Upper lobe of left lung (tissue), 4 donors: ENCODE measurements at regions not wholly inside any gene's neighbourhood (a gene's known extent, or its start where the extent isn't known, plus 50 kb on each side); places are given as distances from the start of the nearest gene placed in this dataset.

Experiments used
- EP300 ChIP-seq, 4 donors: sonication (generic); formaldehyde crosslinking; IDR thresholded peaks; one replicate each; pipeline ENCODE4 v1.5.1; 2017; ENCODE audit warnings: antibody characterized with exemption in 4 of 4, control low read depth in 2 of 4
- POLR2A ChIP-seq, 4 donors: fragments of 450-650 bp; IDR thresholded peaks; one replicate each; pipeline ENCODE4 v1.5.1; 2016 to 2017; ENCODE audit warnings: antibody characterized with exemption in 4 of 4, mild to moderate bottlenecking in 2 of 4
- TF ChIP-seq, protein P1 (sequence below), 6 experiments: fragments of 450-650 bp in 4 of 6; fragments of 200-600 bp in 2 of 6; sonication (generic) in 2 of 6; IDR thresholded peaks; one replicate each; pipeline ENCODE4 v1.5.1; 2016 to 2019; ENCODE audit warnings: antibody characterized with exemption in 6 of 6

DNA sequence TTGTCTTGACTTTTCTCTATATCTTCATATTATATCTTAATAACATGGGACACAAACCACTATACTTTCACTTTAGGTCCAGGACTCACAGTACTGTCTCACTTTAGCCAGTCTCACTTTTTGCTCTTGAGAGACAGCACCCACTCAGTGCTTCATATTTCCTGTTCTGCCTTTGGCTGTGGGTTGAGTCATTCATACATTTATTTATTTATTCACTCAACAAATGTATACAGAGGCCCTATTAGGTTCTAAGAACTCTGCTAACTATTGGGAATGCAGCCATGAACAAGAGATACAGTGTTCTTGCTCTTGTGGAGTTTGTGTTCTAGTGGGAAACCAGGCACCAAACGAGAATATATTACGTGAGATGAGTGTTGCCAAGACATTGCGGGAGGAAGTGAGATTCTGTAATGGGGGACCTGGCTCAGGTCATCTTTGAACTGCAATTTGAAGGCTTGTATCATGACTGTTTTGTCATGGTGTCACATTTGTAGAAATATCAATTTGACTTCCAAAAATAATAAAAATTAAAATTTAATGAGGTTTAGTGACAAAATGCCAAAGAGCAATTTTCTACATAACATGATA lies 190.1 kb downstream of the SDHAF3 start:
- TF ChIP-seq, protein P1, sequence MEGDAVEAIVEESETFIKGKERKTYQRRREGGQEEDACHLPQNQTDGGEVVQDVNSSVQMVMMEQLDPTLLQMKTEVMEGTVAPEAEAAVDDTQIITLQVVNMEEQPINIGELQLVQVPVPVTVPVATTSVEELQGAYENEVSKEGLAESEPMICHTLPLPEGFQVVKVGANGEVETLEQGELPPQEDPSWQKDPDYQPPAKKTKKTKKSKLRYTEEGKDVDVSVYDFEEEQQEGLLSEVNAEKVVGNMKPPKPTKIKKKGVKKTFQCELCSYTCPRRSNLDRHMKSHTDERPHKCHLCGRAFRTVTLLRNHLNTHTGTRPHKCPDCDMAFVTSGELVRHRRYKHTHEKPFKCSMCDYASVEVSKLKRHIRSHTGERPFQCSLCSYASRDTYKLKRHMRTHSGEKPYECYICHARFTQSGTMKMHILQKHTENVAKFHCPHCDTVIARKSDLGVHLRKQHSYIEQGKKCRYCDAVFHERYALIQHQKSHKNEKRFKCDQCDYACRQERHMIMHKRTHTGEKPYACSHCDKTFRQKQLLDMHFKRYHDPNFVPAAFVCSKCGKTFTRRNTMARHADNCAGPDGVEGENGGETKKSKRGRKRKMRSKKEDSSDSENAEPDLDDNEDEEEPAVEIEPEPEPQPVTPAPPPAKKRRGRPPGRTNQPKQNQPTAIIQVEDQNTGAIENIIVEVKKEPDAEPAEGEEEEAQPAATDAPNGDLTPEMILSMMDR (IDR thresholded peaks at IDR 0.05): no peak
- TF ChIP-seq EP300 (IDR thresholded peaks at IDR 0.05) (no peak), POLR2A (IDR thresholded peaks at IDR 0.05) (no peak)
